ENCODE measurements at regions not wholly inside any gene's neighbourhood (a gene's known extent, or its start where the extent isn't known, plus 50 kb on each side); places are given as distances from the start of the nearest gene placed in this dataset.

GRCh38 chr22:46097268-46097900, 52.9 kb upstream of the PPARA start:
- TF ChIP-seq MAFK (IDR thresholded peaks at IDR 0.05; ENCODE audit: low read depth, low read length), result no peak
- no peak for TF ChIP-seq USF2 (IDR thresholded peaks at IDR 0.05; ENCODE audit: low read depth, low read length)
- no peak for TF ChIP-seq CTCF (conservative IDR thresholded peaks at IDR 0.05; ENCODE audit: low read depth, low read length)
- no peak for TF ChIP-seq POLR2A (IDR thresholded peaks at IDR 0.05; ENCODE audit: low read depth, low read length)

All from IMR-90 (cell line).